SK-N-SH treated with all-trans-retinoic acid at 6 μM for 48 hours (cell line): ENCODE measurements at regions not wholly inside any gene's neighbourhood (a gene's known extent, or its start where the extent isn't known, plus 50 kb on each side); places are given as distances from the start of the nearest gene placed in this dataset.

ENCODE experiments used
- ATAC-seq: fragments of 200-7000 bp; cut with Tn5 transposase; 3 replicates; pipeline ENCODE4 v1.9.1; 2020; ENCODE audit warnings: mild to moderate bottlenecking, moderate library complexity
- ARNTL ChIP-seq: fragments of 450-650 bp; formaldehyde crosslinking; IDR thresholded peaks from 2 replicates; pipeline ENCODE4 v1.5.0; 2020; ENCODE audit warnings: low read depth, mild to moderate bottlenecking, moderate library complexity, borderline replicate concordance
- BACH2 ChIP-seq: fragments of 250-450 bp; sonication (Bioruptor Pico); IDR thresholded peaks from 2 replicates; pipeline ENCODE4 v1.9.0; 2021; ENCODE audit warnings: mild to moderate bottlenecking, borderline replicate concordance
- CSDC2 ChIP-seq: fragments of 250-450 bp; sonication (Bioruptor Pico); IDR thresholded peaks from 2 replicates; pipeline ENCODE4 v1.5.0; 2020; ENCODE audit warnings: mild to moderate bottlenecking, moderate library complexity
- ESRRG ChIP-seq: fragments of 250-450 bp; sonication (Bioruptor Pico); IDR thresholded peaks from 2 replicates; pipeline ENCODE4 v1.6.1; 2021; ENCODE audit warnings: mild to moderate bottlenecking
- ISL1 ChIP-seq: fragments of 250-450 bp; sonication (Bioruptor Pico); IDR thresholded peaks from 2 replicates; pipeline ENCODE4 v2.1.2; 2022; ENCODE audit warnings: mild to moderate bottlenecking, moderate library complexity
- OSR1 ChIP-seq: fragments of 250-450 bp; sonication (Bioruptor Pico); IDR thresholded peaks from 2 replicates; pipeline ENCODE4 v1.8.0; 2022; ENCODE audit warnings: moderate library complexity, mild to moderate bottlenecking, inconsistent platforms
- PATZ1 ChIP-seq: fragments of 250-450 bp; sonication (Bioruptor Pico); IDR thresholded peaks from 2 replicates; pipeline ENCODE4 v1.8.0; 2020; ENCODE audit warnings: mild to moderate bottlenecking, moderate library complexity, borderline replicate concordance
- POU6F1 ChIP-seq: fragments of 250-450 bp; sonication (Bioruptor Pico); IDR thresholded peaks from 2 replicates; pipeline ENCODE4 v1.8.0; 2021; ENCODE audit warnings: low read depth, mild to moderate bottlenecking, moderate library complexity, borderline replicate concordance
- RARB ChIP-seq: fragments of 250-450 bp; sonication (Bioruptor Pico); IDR thresholded peaks from 2 replicates; pipeline ENCODE4 v1.8.0; 2021; ENCODE audit warnings: mild to moderate bottlenecking, moderate library complexity
- SNAI2 ChIP-seq: fragments of 250-450 bp; sonication (Bioruptor Pico); IDR thresholded peaks from 2 replicates; pipeline ENCODE4 v1.5.0; 2020; ENCODE audit warnings: mild to moderate bottlenecking, moderate library complexity
- TCF4 ChIP-seq: fragments of 250-450 bp; sonication (Bioruptor Pico); IDR thresholded peaks from 2 replicates; pipeline ENCODE4 v1.8.0; 2021; ENCODE audit warnings: mild to moderate bottlenecking, moderate library complexity, borderline replicate concordance
- TSHZ2 ChIP-seq: fragments of 250-450 bp; sonication (Bioruptor Pico); IDR thresholded peaks from 2 replicates; pipeline ENCODE4 v1.5.0; 2020; ENCODE audit warnings: mild to moderate bottlenecking, moderate library complexity
- ZC3H10 ChIP-seq: fragments of 250-450 bp; sonication (Bioruptor Pico); IDR thresholded peaks from 2 replicates; pipeline ENCODE4 v1.5.1; 2021; ENCODE audit warnings: mild to moderate bottlenecking, moderate library complexity
- ZFP3 ChIP-seq: fragments of 250-450 bp; sonication (Bioruptor Pico); IDR thresholded peaks from 2 replicates; pipeline ENCODE4 v1.5.0; 2020; ENCODE audit warnings: mild to moderate bottlenecking, moderate library complexity
- ZFP30 ChIP-seq: fragments of 450-650 bp; formaldehyde crosslinking; IDR thresholded peaks from 2 replicates; pipeline ENCODE4 v1.5.0; 2022; ENCODE audit warnings: mild to moderate bottlenecking, moderate library complexity
- ZNF565 ChIP-seq: fragments of 450-650 bp; formaldehyde crosslinking; conservative IDR thresholded peaks from 2 replicates; pipeline ENCODE4 v1.5.0; 2020; ENCODE audit warnings: low read depth, mild to moderate bottlenecking, moderate library complexity
- ZNF70 ChIP-seq: fragments of 450-650 bp; formaldehyde crosslinking; IDR thresholded peaks from 2 replicates; pipeline ENCODE4 v1.5.0; 2020; ENCODE audit warnings: mild to moderate bottlenecking, moderate library complexity
- ZNF8 ChIP-seq: fragments of 450-650 bp; formaldehyde crosslinking; IDR thresholded peaks from 2 replicates; pipeline ENCODE4 v1.5.0; 2020; ENCODE audit warnings: mild to moderate bottlenecking, moderate library complexity
- TF ChIP-seq, protein P1 (sequence below): fragments of 250-450 bp; sonication (Bioruptor Pico); IDR thresholded peaks from 2 replicates; pipeline ENCODE4 v1.5.1; 2020; ENCODE audit warnings: low read depth, mild to moderate bottlenecking, moderate library complexity
- TF ChIP-seq, protein P2 (sequence below): fragments of 250-450 bp; sonication (Bioruptor Pico); IDR thresholded peaks from 2 replicates; pipeline ENCODE4 v1.5.1; 2021; ENCODE audit warnings: mild to moderate bottlenecking, moderate library complexity

- ATAC-seq = no peak
- TF ChIP-seq ZNF8 (CRISPR knock-in tag) (no peak), POU6F1 (CRISPR knock-in tag) (no peak), SNAI2 (CRISPR knock-in tag) (no peak), BACH2 (CRISPR knock-in tag) (no peak), ARNTL (CRISPR knock-in tag) (no peak), OSR1 (CRISPR knock-in tag) (no peak), ZC3H10 (no peak), PATZ1 (CRISPR knock-in tag) (no peak), TSHZ2 (CRISPR knock-in tag) (no peak), ZNF70 (CRISPR knock-in tag) (no peak)
Observed at GRCh38 chr11:39174196-39174595, 2285.3 kb downstream of the LRRC4C start.

DNA sequence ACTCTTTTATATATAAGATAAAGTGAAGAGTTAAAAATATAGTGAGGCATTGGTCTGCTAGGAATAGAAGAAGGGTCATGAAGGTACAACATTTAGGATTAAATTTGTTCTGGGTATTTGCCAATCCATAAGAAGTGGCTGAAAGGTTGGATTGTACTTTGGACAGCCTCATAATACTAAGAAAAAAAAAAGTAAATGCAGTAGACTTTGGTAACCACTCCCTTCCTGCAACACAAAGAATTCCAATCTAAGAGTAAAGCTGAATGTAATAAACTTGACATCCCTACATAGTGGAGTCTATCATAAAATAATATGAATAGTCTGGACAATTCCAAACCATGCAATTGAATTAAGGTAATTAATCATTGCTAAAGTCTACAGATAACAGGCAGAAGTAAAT is 2294.4 kb downstream of the LRRC4C start:
- TF ChIP-seq CSDC2 = no peak
- no peak for ATAC-seq

DNA sequence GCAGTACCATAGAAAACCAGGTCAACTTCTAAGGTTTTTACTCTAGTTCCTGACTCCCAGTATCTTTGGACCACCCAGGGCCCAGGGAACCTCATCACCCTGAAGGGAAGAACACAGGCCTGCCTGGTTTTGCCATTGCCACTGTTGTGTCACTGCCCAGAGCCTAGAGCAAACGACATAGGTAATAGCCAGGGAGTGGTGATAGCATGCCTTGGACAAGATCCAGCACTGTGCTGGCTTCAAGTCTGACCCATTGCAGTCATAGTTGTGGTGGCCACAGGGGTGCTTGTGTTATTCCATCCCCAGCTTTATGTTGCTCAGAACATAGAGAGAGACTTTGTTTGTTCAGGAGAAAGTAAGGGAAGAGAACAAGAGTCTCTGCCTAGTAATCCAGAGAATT is 2310.2 kb downstream of the LRRC4C start:
- TF ChIP-seq OSR1 (CRISPR knock-in tag) = no peak
- no peak for TF ChIP-seq POU6F1 (CRISPR knock-in tag)
- TF ChIP-seq ZFP30 (CRISPR knock-in tag) = no peak
- no peak for TF ChIP-seq TCF4 (CRISPR knock-in tag)
- no peak for TF ChIP-seq ESRRG (CRISPR knock-in tag)
- ATAC-seq = no peak

DNA sequence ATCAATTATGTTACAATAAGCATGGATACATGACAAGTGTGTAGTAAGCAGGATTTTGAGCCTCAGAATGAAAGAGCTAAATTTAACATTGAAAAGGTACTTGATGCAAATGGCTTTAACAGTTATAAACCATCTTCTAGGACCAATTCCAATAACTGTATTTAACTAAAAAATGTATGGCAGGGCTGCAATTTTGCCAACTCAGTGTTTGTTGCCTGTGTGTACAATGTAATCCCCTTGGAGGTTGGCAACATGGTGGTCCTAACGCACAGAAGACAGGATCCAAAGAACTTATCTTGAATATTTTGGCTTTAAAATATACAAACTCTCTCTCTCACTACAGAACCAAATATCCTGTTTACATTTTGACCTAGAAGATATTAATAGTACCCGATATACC is 2314.1 kb downstream of the LRRC4C start:
- TF ChIP-seq ZC3H10 (no peak), SNAI2 (CRISPR knock-in tag) (no peak), BACH2 (CRISPR knock-in tag) (no peak), ZFP3 (no peak), ZNF565 (CRISPR knock-in tag) (no peak), POU6F1 (CRISPR knock-in tag) (no peak), ZNF8 (CRISPR knock-in tag) (no peak), ARNTL (CRISPR knock-in tag) (no peak), ESRRG (CRISPR knock-in tag) (no peak), ISL1 (CRISPR knock-in tag) (no peak), TCF4 (CRISPR knock-in tag) (no peak), PATZ1 (CRISPR knock-in tag) (no peak), ZFP30 (CRISPR knock-in tag) (no peak), RARB (CRISPR knock-in tag) (no peak), CSDC2 (no peak), ZNF70 (CRISPR knock-in tag) (no peak)
- TF ChIP-seq, protein P1, sequence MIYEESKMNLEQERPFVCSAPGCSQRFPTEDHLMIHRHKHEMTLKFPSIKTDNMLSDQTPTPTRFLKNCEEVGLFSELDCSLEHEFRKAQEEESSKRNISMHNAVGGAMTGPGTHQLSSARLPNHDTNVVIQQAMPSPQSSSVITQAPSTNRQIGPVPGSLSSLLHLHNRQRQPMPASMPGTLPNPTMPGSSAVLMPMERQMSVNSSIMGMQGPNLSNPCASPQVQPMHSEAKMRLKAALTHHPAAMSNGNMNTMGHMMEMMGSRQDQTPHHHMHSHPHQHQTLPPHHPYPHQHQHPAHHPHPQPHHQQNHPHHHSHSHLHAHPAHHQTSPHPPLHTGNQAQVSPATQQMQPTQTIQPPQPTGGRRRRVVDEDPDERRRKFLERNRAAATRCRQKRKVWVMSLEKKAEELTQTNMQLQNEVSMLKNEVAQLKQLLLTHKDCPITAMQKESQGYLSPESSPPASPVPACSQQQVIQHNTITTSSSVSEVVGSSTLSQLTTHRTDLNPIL (CRISPR knock-in tag) = no peak
- TF ChIP-seq, protein P2, sequence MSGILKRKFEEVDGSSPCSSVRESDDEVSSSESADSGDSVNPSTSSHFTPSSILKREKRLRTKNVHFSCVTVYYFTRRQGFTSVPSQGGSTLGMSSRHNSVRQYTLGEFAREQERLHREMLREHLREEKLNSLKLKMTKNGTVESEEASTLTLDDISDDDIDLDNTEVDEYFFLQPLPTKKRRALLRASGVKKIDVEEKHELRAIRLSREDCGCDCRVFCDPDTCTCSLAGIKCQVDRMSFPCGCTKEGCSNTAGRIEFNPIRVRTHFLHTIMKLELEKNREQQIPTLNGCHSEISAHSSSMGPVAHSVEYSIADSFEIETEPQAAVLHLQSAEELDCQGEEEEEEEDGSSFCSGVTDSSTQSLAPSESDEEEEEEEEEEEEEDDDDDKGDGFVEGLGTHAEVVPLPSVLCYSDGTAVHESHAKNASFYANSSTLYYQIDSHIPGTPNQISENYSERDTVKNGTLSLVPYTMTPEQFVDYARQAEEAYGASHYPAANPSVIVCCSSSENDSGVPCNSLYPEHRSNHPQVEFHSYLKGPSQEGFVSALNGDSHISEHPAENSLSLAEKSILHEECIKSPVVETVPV = no peak
- TF ChIP-seq, all 23 proteins: peak for 0
- no peak for ATAC-seq
